SK-N-MC (cell line): ENCODE measurements at regions not wholly inside any gene's neighbourhood (a gene's known extent, or its start where the extent isn't known, plus 50 kb on each side); places are given as distances from the start of the nearest gene placed in this dataset.

Source experiments
- DNase-seq: peaks from one replicate; pipeline ENCODE4 v3.0.0-alpha.2; 2011; ENCODE audit warnings: low read depth, low spot score
- H3K27ac ChIP-seq: fragments of 200-600 bp; sonication (generic); 2 replicates; pipeline ENCODE4 v1.5.1; 2016; ENCODE audit warnings: mixed run types
- H3K36me3 ChIP-seq: fragments of 200-600 bp; sonication (generic); 2 replicates; pipeline ENCODE4 v1.6.1; 2017; ENCODE audit warnings: antibody characterized with exemption, low read length, mixed read lengths; ENCODE audit not compliant: insufficient read depth
- H3K4me3 ChIP-seq: fragments of 200-600 bp; sonication (generic); 2 replicates; pipeline ENCODE4 v1.5.1; 2016
- H3K9ac ChIP-seq: fragments of 200-600 bp; sonication (generic); 2 replicates; pipeline ENCODE4 v1.8.0; 2017; ENCODE audit warnings: mixed run types, mixed read lengths; ENCODE audit not compliant: insufficient read length
- H3K9me3 ChIP-seq: fragments of 200-600 bp; sonication (generic); 2 replicates; pipeline ENCODE4 v1.6.1; 2017; ENCODE audit warnings: low read depth, mild to moderate bottlenecking, antibody characterized with exemption, low read length, moderate library complexity, mixed read lengths
- EZH2 ChIP-seq: fragments of 200-600 bp; sonication (generic); IDR thresholded peaks from one replicate; pipeline ENCODE4 v1.6.1; 2017; ENCODE audit warnings: antibody characterized with exemption
- FOXP2 ChIP-seq: optimal IDR thresholded peaks from 2 replicates; pipeline ENCODE3; 2011; ENCODE audit warnings: mild to moderate bottlenecking, moderate library complexity; ENCODE audit not compliant: insufficient read depth; ENCODE audit errors: extremely low read length, control extremely low read depth
- POLR2AphosphoS5 ChIP-seq: IDR thresholded peaks from 2 replicates; pipeline ENCODE4 v1.6.1; 2012; ENCODE audit warnings: mild to moderate bottlenecking, low read depth, low read length, borderline replicate concordance

DNA sequence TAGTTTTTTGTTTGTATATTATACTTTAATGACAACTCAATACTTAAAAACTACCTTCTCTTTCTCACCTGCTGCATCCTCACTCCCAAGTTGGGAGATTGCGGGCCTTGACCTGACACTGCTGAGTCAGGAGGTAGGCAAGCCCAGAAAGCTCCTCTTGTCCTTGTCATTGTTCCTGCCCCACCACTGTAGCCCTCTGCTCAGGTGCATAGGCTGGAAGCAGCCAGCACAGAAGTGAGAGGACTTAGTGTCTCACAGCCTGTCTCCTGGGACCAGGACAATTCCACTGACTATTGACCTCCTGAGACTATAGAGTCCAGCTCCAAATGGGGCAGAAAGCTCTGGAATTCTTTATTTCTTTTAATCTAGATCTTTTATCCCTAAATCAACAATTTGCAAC is 123.5 kb upstream of the NDP start:
- Histone ChIP-seq H3K4me3 (no peak overlapping the region), H3K9me3 (no peaks in the 10 kb centered on the region), H3K36me3 (no peaks in the 10 kb centered on the region), H3K9ac (no peak overlapping the region), H3K27ac (no peak overlapping the region)
- DNase-seq: no peak
- TF ChIP-seq FOXP2: no peak
- TF ChIP-seq EZH2: no peak
- TF ChIP-seq POLR2AphosphoS5: no peak

- Histone ChIP-seq H3K4me3 (no peak overlapping the region), H3K36me3 (no peaks in the 10 kb centered on the region), H3K9ac (no peak overlapping the region), H3K9me3 (no peaks in the 10 kb centered on the region), H3K27ac (no peak overlapping the region)
- DNase-seq: no peak
- TF ChIP-seq FOXP2 (no peak), POLR2AphosphoS5 (no peak), EZH2 (no peak)
Observed at GRCh38 chrX:44094821-44095530, 121.8 kb upstream of the NDP start.

DNA sequence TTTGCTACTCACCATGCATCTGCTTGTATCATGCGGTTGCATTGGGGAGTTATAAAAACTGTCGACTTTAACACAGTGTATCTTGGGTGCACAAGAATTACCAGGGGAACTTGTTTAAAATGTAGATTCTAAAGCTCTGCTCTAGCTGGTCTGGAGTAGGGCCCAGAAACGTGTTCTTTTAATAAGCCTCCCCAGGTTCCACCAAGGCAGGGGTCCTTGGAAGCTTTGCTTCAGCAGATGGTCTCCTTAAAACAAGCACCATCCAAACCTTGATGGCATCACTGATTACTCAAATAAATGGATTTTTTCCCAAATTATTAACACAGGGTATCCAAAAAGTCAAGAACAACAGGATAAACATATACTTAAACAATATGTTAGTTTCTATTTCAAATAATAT is 120.2 kb upstream of the NDP start:
- TF ChIP-seq POLR2AphosphoS5 (no peak), FOXP2 (no peak), EZH2 (no peak)

DNA sequence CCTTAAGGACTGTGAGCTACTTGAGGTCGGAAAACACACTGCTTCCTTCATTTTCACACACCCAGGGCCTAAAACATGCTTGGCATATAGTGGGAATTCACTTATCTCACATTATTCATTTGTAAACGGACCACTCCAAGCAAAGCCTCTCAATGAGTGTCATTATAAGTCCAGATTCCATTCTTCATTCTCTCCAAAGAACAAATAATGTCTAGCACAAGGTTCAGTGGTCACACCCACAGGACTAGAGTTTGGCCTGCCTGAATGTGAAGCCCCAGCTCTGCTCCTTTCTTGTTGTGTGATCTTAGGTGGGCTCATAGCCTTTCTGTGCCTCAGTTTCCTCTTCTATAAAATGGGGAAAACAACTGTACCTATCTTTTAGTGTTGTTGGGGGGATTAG is 119.6 kb upstream of the NDP start:
- Histone ChIP-seq H3K9me3 (no peaks in the 10 kb centered on the region), H3K9ac (no peak overlapping the region), H3K27ac (no peak overlapping the region), H3K36me3 (no peaks in the 10 kb centered on the region), H3K4me3 (no peak overlapping the region)
- TF ChIP-seq EZH2 (no peak), POLR2AphosphoS5 (no peak), FOXP2 (no peak)
- no peak for DNase-seq

More for the DNA sequence above, 120.2 kb upstream of the NDP start:
- Histone ChIP-seq H3K9me3 (no peaks in the 10 kb centered on the region), H3K4me3 (no peak overlapping the region), H3K27ac (no peak overlapping the region), H3K9ac (no peak overlapping the region), H3K36me3 (no peaks in the 10 kb centered on the region)
- DNase-seq: no peak

- Histone ChIP-seq H3K36me3 (no peaks in the 10 kb centered on the region), H3K9ac (no peak overlapping the region), H3K4me3 (no peak overlapping the region), H3K27ac (no peak overlapping the region), H3K9me3 (no peaks in the 10 kb centered on the region)
- TF ChIP-seq POLR2AphosphoS5: no peak
- TF ChIP-seq FOXP2: no peak
- no peak for TF ChIP-seq EZH2
- no peak for DNase-seq
Observed at GRCh38 chrX:44088510-44089144, 115.4 kb upstream of the NDP start.

GRCh38 chrX:44085209-44085608 is 112.0 kb upstream of the NDP start:
- H3K27ac ChIP-seq: no peak overlapping the region
- no peak overlapping the region for H3K9ac ChIP-seq
- TF ChIP-seq EZH2 (no peak), FOXP2 (no peak), POLR2AphosphoS5 (no peak)
- H3K36me3 ChIP-seq: no peaks in the 10 kb centered on the region
- no peaks in the 10 kb centered on the region for H3K9me3 ChIP-seq
- no peak for DNase-seq
- no peak overlapping the region for H3K4me3 ChIP-seq

- Histone ChIP-seq H3K36me3 (no peaks in the 10 kb centered on the region), H3K4me3 (no peak overlapping the region), H3K9me3 (no peaks in the 10 kb centered on the region), H3K27ac (no peak overlapping the region), H3K9ac (no peak overlapping the region)
- DNase-seq: no peak
- TF ChIP-seq POLR2AphosphoS5: no peak
- TF ChIP-seq EZH2: no peak
- TF ChIP-seq FOXP2: no peak
Observed at GRCh38 chrX:44082829-44083228, 109.6 kb upstream of the NDP start.

- TF ChIP-seq EZH2: no peak
- no peak for TF ChIP-seq POLR2AphosphoS5
- no peak for TF ChIP-seq FOXP2
- Histone ChIP-seq H3K36me3 (no peaks in the 10 kb centered on the region), H3K9ac (no peak overlapping the region), H3K27ac (no peak overlapping the region), H3K9me3 (no peaks in the 10 kb centered on the region), H3K4me3 (no peak overlapping the region)
- DNase-seq: no peak
Observed at GRCh38 chrX:44080083-44080482, 106.9 kb upstream of the NDP start.

- H3K4me3 ChIP-seq: no peak overlapping the region
- H3K36me3 ChIP-seq: no peaks in the 10 kb centered on the region
- H3K9ac ChIP-seq: no peak overlapping the region
- H3K9me3 ChIP-seq: no peaks in the 10 kb centered on the region
- TF ChIP-seq FOXP2 (no peak), EZH2 (no peak), POLR2AphosphoS5 (no peak)
- DNase-seq: no peak
- H3K27ac ChIP-seq: no peak overlapping the region
Observed at GRCh38 chrX:44072631-44073030, 99.4 kb upstream of the NDP start.
